Skeletal muscle tissue (tissue), 3 donors: ENCODE measurements at regions not wholly inside any gene's neighbourhood (a gene's known extent, or its start where the extent isn't known, plus 50 kb on each side); places are given as distances from the start of the nearest gene placed in this dataset.
"Not testable (repeated sequence)": the region's sequence is repeated elsewhere in the genome, so short reads cannot be mapped to it uniquely, and the experiment has no call there.

Experiments
- H3K27ac ChIP-seq: one replicate; pipeline ENCODE4 v1.7.0; 2013; ENCODE audit warnings: mild to moderate bottlenecking, low read depth, low read length, inconsistent platforms
- H3K27me3 ChIP-seq, 3 donors: one replicate each; pipeline ENCODE4 v1.7.0; 2013; ENCODE audit warnings: low read length in 3 of 3; ENCODE audit not compliant: control insufficient read depth in 3 of 3, insufficient read depth in 3 of 3
- H3K36me3 ChIP-seq, 3 donors: one replicate each; pipeline ENCODE4 v1.7.0; 2013; ENCODE audit warnings: low read length in 3 of 3; ENCODE audit not compliant: control insufficient read depth in 3 of 3, insufficient read depth in 3 of 3
- H3K4me1 ChIP-seq, 3 donors: one replicate each; pipeline ENCODE4 v1.7.0; 2013; ENCODE audit warnings: low read length in 3 of 3, mild to moderate bottlenecking in 3 of 3; ENCODE audit not compliant: control insufficient read depth in 3 of 3, insufficient read depth in 3 of 3
- H3K4me3 ChIP-seq, 3 donors: one replicate each; pipeline ENCODE4 v1.7.0; 2013; ENCODE audit warnings: low read length in 3 of 3
- H3K9ac ChIP-seq, 3 donors: one replicate each; pipeline ENCODE4 v1.7.0; 2013; ENCODE audit warnings: low read length in 3 of 3, mild to moderate bottlenecking in 3 of 3, moderate library complexity in 2 of 3, low read depth in 1 of 3
- H3K9me3 ChIP-seq, 3 donors: one replicate each; pipeline ENCODE4 v1.7.0; 2013; ENCODE audit warnings: low read length in 3 of 3; ENCODE audit not compliant: control insufficient read depth in 3 of 3
- donor health status: Osteomylitis.

DNA sequence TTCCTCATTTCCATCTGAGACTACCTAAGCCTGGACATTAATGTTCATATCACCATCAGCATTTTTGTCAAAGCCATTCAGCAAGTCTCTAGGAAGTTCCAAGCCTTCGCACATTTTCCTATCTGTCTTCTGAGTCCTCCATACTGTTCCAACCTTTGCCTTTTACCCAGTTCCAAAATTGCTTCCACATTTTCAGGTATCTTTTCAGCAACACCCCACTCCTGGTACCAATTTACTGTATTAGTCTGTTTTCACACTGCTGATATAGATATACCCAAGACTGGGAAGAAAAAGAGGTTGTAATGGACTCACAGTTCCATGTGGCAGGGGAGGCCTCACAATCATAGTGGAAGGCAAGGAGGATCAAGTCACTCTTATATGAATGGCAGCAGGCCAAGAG, 626.7 kb upstream of the GJE1 start:
- H3K4me3 ChIP-seq, H3K36me3 ChIP-seq, H3K9ac ChIP-seq, H3K9me3 ChIP-seq, H3K4me1 ChIP-seq, H3K27me3 ChIP-seq, H3K27ac ChIP-seq: not testable (repeated sequence)

DNA sequence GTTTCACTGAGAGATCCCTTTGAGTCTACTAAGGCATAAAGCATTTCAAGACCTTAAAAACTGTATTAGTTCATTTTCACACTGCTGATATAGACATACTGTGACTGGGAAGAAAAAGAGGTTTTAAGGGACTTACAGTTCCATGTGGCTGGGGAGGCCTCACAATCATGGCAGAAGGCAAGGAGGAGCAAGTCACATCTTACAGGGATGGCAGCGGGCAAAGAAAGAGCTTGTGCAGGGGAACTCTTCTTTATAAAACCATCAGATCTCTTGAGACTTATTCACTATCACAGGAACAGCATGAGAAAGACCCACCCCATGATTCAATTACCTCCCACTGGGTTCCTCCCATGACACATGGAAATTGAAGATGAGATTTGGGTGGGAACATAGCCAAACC, 628.4 kb upstream of the GJE1 start:
- H3K9ac ChIP-seq, H3K27me3 ChIP-seq, H3K9me3 ChIP-seq, H3K4me1 ChIP-seq, H3K27ac ChIP-seq, H3K4me3 ChIP-seq, H3K36me3 ChIP-seq: not testable (repeated sequence)

DNA sequence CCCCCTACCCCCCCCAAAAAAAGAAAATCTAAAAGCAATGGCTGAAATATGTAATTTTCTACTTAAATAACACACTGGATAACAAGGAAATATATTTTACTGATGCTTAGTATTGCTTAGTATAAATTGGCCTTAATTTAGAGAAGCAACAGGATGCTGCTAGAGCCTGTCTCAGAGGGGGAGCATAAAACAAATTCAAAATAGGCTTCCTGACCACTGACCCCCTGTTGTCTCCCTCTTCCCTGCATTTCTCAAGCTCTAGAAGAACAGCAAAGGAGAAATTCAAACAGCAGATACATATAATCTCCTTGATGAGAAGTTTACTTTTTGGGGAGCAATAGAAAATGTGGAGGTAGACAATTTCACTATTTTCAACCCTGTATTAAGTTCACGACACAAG, 631.1 kb upstream of the GJE1 start:
- H3K4me1 ChIP-seq = no peaks in the 10 kb centered on the region
- H3K27ac ChIP-seq = no peak overlapping the region
- no peak overlapping the region for H3K4me3 ChIP-seq
- peaks cover 0 to 2% (median 0%) of the 10 kb centered on the region in 3 donors for H3K9me3 ChIP-seq
- H3K27me3 ChIP-seq = no peaks in the 10 kb centered on the region
- H3K36me3 ChIP-seq = no peaks in the 10 kb centered on the region
- H3K9ac ChIP-seq = no peak overlapping the region

DNA sequence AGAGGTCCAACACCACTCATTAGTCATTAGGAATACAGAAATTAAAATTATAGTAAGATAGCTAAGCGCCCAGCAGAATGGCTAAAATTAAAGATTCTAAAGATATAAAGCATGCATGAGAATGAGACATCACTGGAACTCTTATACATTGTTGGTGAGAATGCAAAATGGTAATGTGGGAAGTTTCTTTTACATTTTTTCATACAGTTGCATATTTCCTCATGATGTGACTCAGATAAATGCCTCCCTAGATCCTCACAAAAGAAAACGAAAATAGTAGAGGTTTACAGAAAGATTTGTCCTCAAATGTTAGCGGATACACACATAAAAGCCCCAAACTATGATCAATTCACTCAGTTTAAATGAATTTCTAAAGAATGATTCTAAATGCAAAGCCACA, 633.7 kb upstream of the GJE1 start:
- Histone ChIP-seq H3K36me3 (no peaks in the 10 kb centered on the region), H3K27me3 (no peaks in the 10 kb centered on the region), H3K4me1 (no peaks in the 10 kb centered on the region), H3K27ac (no peak overlapping the region), H3K4me3 (no peak overlapping the region), H3K9ac (no peak overlapping the region), H3K9me3 (no peaks in the 10 kb centered on the region)

DNA sequence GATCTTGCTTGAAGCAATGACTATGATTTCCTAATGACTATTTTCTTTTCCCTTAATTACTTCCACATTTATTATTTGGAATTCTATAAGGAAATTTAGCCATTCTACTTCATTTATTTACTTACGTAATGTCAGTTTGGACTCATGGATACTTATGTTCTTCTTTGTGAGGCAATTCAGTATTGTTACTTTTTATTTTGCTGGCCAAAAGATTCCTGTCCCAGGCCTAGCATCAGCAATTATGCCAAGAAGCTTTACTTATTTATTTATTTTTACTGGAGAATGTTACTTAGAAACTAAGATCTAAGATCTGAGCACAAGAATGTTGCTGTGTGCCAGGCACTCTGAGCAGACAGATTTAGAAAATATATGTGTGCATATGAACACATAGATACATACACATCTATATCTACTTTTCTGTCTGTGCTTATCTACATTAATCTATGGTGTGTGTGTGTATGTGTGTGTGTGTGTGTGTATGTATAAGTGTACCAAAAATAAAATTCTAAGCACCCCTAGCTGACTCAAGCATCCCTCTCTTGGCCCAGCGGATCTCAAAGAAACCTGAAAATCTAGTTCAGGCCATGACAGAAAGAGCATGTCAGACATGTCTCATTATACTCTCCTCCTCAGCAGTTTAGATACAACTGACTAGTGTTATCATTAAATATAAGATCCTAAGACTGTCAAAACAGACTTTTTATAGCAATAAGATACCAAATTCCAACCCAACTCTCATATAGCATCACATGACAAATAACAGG, 640.0 kb upstream of the GJE1 start:
- Histone ChIP-seq H3K9ac (no peak overlapping the region), H3K36me3 (no peaks in the 10 kb centered on the region), H3K27me3 (no peaks in the 10 kb centered on the region), H3K4me3 (no peak overlapping the region), H3K27ac (no peak overlapping the region), H3K9me3 (peaks cover 0 to 4% (median 0%) of the 10 kb centered on the region in 3 donors), H3K4me1 (no peaks in the 10 kb centered on the region)

DNA sequence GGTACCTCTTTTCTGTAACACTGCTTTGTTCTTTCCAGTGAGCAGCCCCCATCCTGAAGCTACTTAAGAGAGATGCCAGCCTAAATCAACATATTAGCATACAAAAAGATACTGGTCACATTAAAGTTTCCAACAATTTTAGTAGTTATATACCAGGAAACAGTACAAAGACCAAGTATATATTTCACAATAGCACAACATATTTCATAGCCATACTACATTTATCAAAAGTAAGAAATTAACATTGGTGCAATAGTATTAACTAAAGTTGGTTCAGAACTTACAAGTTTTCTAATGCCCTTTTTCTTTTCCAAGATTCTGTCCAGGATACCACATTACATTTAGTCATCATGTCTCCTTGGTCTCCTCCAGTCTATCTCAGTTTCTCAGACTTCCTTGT, 641.0 kb upstream of the GJE1 start:
- no peak overlapping the region for H3K9ac ChIP-seq

DNA sequence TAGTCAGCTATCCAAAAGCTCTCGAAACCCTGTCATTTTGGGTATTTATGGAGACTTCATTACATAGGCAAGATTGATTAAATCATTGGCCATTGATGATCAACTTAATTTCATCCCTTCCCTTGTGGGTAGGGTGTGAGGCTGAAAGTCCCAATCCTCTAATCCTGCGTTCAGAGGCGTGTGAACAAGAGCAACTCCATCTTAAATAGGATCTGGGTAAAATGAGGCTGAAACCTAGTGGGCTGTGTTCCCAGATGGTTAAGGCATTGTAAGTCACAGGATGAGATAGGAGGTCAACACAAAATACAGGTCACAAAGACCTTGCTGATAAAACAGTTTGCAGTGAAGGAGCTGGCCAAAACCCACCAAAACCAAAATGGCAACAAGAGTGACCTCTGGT, 641.7 kb upstream of the GJE1 start:
- Histone ChIP-seq H3K4me3 (no peak overlapping the region), H3K27me3 (no peaks in the 10 kb centered on the region), H3K9ac (no peak overlapping the region), H3K9me3 (peaks cover 0 to 4% (median 0%) of the 10 kb centered on the region in 3 donors), H3K36me3 (no peaks in the 10 kb centered on the region), H3K4me1 (no peaks in the 10 kb centered on the region), H3K27ac (no peak overlapping the region)

More for the DNA sequence above, 641.0 kb upstream of the GJE1 start:
- Histone ChIP-seq H3K9me3 (peaks cover 0 to 4% (median 0%) of the 10 kb centered on the region in 3 donors), H3K4me3 (no peak overlapping the region), H3K27me3 (no peaks in the 10 kb centered on the region), H3K36me3 (no peaks in the 10 kb centered on the region), H3K4me1 (no peaks in the 10 kb centered on the region), H3K27ac (no peak overlapping the region)

DNA sequence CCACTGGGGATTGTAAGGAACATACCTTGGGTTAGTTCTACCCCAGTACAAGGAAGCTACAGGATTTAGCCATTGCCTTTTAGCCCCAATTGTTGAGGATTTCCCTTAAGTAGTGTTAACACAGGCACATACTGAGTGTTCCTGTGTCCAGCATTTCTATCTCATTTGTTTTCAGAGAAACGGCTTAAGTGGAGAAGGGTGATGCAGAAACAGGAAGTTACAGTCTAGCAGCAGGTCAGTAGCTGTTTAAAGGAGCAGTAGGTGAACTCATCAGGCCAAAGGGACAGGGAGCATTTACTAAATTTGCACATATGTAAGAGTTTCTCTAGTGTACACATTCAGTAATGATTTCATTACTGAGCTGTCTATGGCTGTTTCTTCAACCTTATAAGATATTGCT, 644.2 kb upstream of the GJE1 start:
- peaks cover 0 to 4% (median 0%) of the 10 kb centered on the region in 3 donors for H3K9me3 ChIP-seq
- no peaks in the 10 kb centered on the region for H3K27me3 ChIP-seq
- no peak overlapping the region for H3K4me3 ChIP-seq
- no peaks in the 10 kb centered on the region for H3K36me3 ChIP-seq
- peaks cover 0 to 5% (median 5%) of the 10 kb centered on the region in 3 donors for H3K4me1 ChIP-seq
- H3K9ac ChIP-seq = no peak overlapping the region
- no peak overlapping the region for H3K27ac ChIP-seq

DNA sequence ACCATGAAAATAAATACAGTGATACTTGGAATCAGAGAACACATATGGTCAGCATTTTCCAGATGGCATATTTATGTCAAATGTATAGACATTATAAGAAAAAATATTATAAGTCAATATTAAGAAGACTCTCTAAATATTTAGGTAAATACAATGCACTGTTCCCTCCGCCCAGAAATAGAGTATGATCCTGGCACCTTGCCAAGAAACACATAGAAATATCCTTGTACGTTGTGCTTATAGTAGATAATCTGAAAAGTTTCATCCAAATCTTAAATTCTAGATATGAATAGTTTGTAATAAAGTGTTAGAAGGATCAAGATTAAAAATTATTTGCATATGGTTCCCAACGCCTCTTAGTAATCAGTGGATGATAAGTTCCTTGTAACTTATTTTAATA, 645.8 kb upstream of the GJE1 start:
- no peaks in the 10 kb centered on the region for H3K36me3 ChIP-seq
- no peak overlapping the region for H3K4me3 ChIP-seq
- no peak overlapping the region for H3K27ac ChIP-seq
- H3K9me3 ChIP-seq = peaks cover 0 to 4% (median 0%) of the 10 kb centered on the region in 3 donors
- H3K27me3 ChIP-seq = no peaks in the 10 kb centered on the region
- H3K4me1 ChIP-seq = peaks cover 0 to 6% (median 5%) of the 10 kb centered on the region in 3 donors
- no peak overlapping the region for H3K9ac ChIP-seq

DNA sequence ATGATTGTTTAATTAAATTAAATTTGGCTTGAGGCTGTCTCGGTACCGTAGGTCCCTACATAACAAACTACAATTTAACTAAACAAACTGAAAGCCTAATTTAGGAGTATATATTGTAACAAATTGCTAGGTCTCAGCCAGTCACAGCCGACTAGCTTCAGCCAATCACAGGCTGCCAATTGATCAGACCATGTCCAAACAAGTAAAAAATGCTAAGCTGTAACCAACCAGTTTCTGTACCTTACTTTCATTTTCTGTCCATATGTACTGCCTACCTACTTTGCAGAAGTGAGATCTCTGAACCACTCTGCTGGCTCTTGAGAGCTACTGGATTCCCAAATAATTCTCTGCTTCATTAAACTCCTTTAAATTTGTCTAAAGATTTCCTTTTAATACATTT, 648.0 kb upstream of the GJE1 start:
- Histone ChIP-seq H3K9ac (no peak overlapping the region), H3K4me3 (no peak overlapping the region), H3K4me1 (peaks cover 0 to 6% (median 5%) of the 10 kb centered on the region in 3 donors), H3K9me3 (peaks cover 0 to 3% (median 0%) of the 10 kb centered on the region in 3 donors), H3K27ac (no peak overlapping the region), H3K36me3 (no peaks in the 10 kb centered on the region), H3K27me3 (no peaks in the 10 kb centered on the region)
